Activated CD4-positive, alpha-beta T cell treated with anti-CD3 and anti-CD28 coated beads for 1 hour (primary cell): ENCODE measurements at regions not wholly inside any gene's neighbourhood (a gene's known extent, or its start where the extent isn't known, plus 50 kb on each side); places are given as distances from the start of the nearest gene placed in this dataset.

Experiments used
- DNase-seq: peaks from one replicate; pipeline ENCODE4 v3.0.0-alpha.2; 2020

- no peak for DNase-seq
Measured at GRCh38 chr11:15707971-15708370, 593.2 kb downstream of the INSC start.

GRCh38 chr11:15710580-15711275, 596.0 kb downstream of the INSC start:
- no peak for DNase-seq

GRCh38 chr11:15711311-15711710, 596.6 kb downstream of the INSC start:
- no peak for DNase-seq

- no peak for DNase-seq
Measured at GRCh38 chr11:15714641-15715399, 600.1 kb downstream of the INSC start.

- DNase-seq: no peak
Measured at GRCh38 chr11:15716550-15716949, 601.8 kb downstream of the INSC start.

- DNase-seq: no peak
Measured at GRCh38 chr11:15720460-15720859, 605.7 kb downstream of the INSC start.

- DNase-seq: no peak
Measured at GRCh38 chr11:15723966-15724365, 609.2 kb downstream of the INSC start.

- no peak for DNase-seq
Measured at GRCh38 chr11:15724601-15725000, 609.9 kb downstream of the INSC start.

GRCh38 chr11:15725246-15725645, 610.5 kb downstream of the INSC start:
- no peak for DNase-seq

GRCh38 chr11:15726221-15726746, 611.6 kb downstream of the INSC start:
- no peak for DNase-seq

GRCh38 chr11:15726893-15727519, 612.3 kb downstream of the INSC start:
- no peak for DNase-seq

- DNase-seq: no peak
Measured at GRCh38 chr11:15727520-15727914, 612.8 kb downstream of the INSC start.

GRCh38 chr11:15728207-15728606, 613.5 kb downstream of the INSC start:
- no peak for DNase-seq

GRCh38 chr11:15730263-15730994, 615.7 kb downstream of the INSC start:
- DNase-seq: no peak

GRCh38 chr11:15730995-15731385, 616.3 kb downstream of the INSC start:
- no peak for DNase-seq

GRCh38 chr11:15735706-15736105, 620.6 kb downstream of the SOX6 start:
- DNase-seq: no peak

- no peak for DNase-seq
Measured at GRCh38 chr11:15737320-15737719, 619.0 kb downstream of the SOX6 start.

- DNase-seq: no peak
Measured at GRCh38 chr11:15738931-15739330, 617.4 kb downstream of the SOX6 start.

GRCh38 chr11:15742626-15743519, 613.5 kb downstream of the SOX6 start:
- no peak for DNase-seq

GRCh38 chr11:15744693-15745092, 611.7 kb downstream of the SOX6 start:
- no peak for DNase-seq

GRCh38 chr11:15745266-15745665, 611.1 kb downstream of the SOX6 start:
- no peak for DNase-seq

- no peak for DNase-seq
Measured at GRCh38 chr11:15747671-15748070, 608.7 kb downstream of the SOX6 start.
